Neutrophil (primary cell): ENCODE measurements at regions not wholly inside any gene's neighbourhood (a gene's known extent, or its start where the extent isn't known, plus 50 kb on each side); places are given as distances from the start of the nearest gene placed in this dataset.

Experiments
- H3K27ac ChIP-seq: fragments of 200-600 bp; sonication (generic); 2 replicates; pipeline ENCODE4 v1.5.1; 2016; ENCODE audit warnings: mild to moderate bottlenecking, moderate library complexity
- H3K27me3 ChIP-seq: fragments of 200-600 bp; sonication (generic); 2 replicates; pipeline ENCODE4 v1.6.0; 2016; ENCODE audit warnings: mild to moderate bottlenecking
- H3K36me3 ChIP-seq: fragments of 200-600 bp; sonication (generic); 2 replicates; pipeline ENCODE4 v1.5.1; 2017
- H3K4me1 ChIP-seq, 2 experiments: fragments of 200-600 bp in 1 of 2; sonication (generic) in 1 of 2; 1 replicate in 1 of 2; 2 replicates in 1 of 2; pipeline versions ENCODE4 v1.5.1 to v1.6.1; 2013 to 2016; ENCODE audit warnings: low read depth in 1 of 2, low read length in 1 of 2, mild to moderate bottlenecking in 1 of 2, moderate library complexity in 1 of 2; ENCODE audit not compliant: control insufficient read depth in 1 of 2, insufficient read depth in 1 of 2
- H3K4me3 ChIP-seq, 2 experiments: fragments of 200-600 bp in 1 of 2; sonication (generic) in 1 of 2; 1 replicate in 1 of 2; 2 replicates in 1 of 2; pipeline ENCODE4 v1.5.1; 2013 to 2016; ENCODE audit warnings: low read depth in 1 of 2, low read length in 1 of 2, mild to moderate bottlenecking in 1 of 2, moderate library complexity in 1 of 2
- H3K9me3 ChIP-seq: fragments of 200-600 bp; sonication (generic); 2 replicates; pipeline ENCODE4 v1.5.1; 2016
- CTCF ChIP-seq: fragments of 200-600 bp; sonication (generic); IDR thresholded peaks from 2 replicates; pipeline ENCODE4 v1.5.1; 2016; ENCODE audit warnings: antibody characterized with exemption

GRCh38 chr3:21357241-21357640 is 393.8 kb downstream of the ZNF385D start:
- Histone ChIP-seq H3K27me3 (no peaks in the 10 kb centered on the region), H3K27ac (no peak overlapping the region), H3K4me1 (no peaks in the 10 kb centered on the region), H3K36me3 (no peaks in the 10 kb centered on the region), H3K9me3 (no peaks in the 10 kb centered on the region), H3K4me3 (no peak overlapping the region)
- TF ChIP-seq CTCF, result no peak

- no peak for TF ChIP-seq CTCF
- Histone ChIP-seq H3K4me1 (no peaks in the 10 kb centered on the region), H3K27ac (no peak overlapping the region), H3K9me3 (no peaks in the 10 kb centered on the region), H3K27me3 (no peaks in the 10 kb centered on the region), H3K36me3 (no peaks in the 10 kb centered on the region), H3K4me3 (no peak overlapping the region)
These were observed 394.6 kb downstream of the ZNF385D start for GRCh38 chr3:21356402-21356801.

- no peaks in the 10 kb centered on the region for H3K27me3 ChIP-seq
These were observed 405.5 kb downstream of the ZNF385D start for GRCh38 chr3:21345382-21345976.

GRCh38 chr3:21331857-21332256 is 419.2 kb downstream of the ZNF385D start:
- TF ChIP-seq CTCF, result no peak

More at GRCh38 chr3:21345382-21345976, 405.5 kb downstream of the ZNF385D start:
- H3K4me1 ChIP-seq, result no peaks in the 10 kb centered on the region
- TF ChIP-seq CTCF, result no peak
- H3K9me3 ChIP-seq, result no peaks in the 10 kb centered on the region
- no peak overlapping the region for H3K27ac ChIP-seq
- no peaks in the 10 kb centered on the region for H3K36me3 ChIP-seq
- no peak overlapping the region for H3K4me3 ChIP-seq

GRCh38 chr3:21331321-21331720 is 419.7 kb downstream of the ZNF385D start:
- Histone ChIP-seq H3K27me3 (no peaks in the 10 kb centered on the region), H3K4me1 (no peaks in the 10 kb centered on the region), H3K9me3 (no peaks in the 10 kb centered on the region), H3K36me3 (no peaks in the 10 kb centered on the region), H3K4me3 (no peak overlapping the region), H3K27ac (no peak overlapping the region)
- no peak for TF ChIP-seq CTCF

More at GRCh38 chr3:21331857-21332256, 419.2 kb downstream of the ZNF385D start:
- no peaks in the 10 kb centered on the region for H3K9me3 ChIP-seq
- no peaks in the 10 kb centered on the region for H3K27me3 ChIP-seq
- no peak overlapping the region for H3K4me3 ChIP-seq
- no peaks in the 10 kb centered on the region for H3K4me1 ChIP-seq
- H3K27ac ChIP-seq, result no peak overlapping the region
- no peaks in the 10 kb centered on the region for H3K36me3 ChIP-seq
